ENCODE measurements at regions not wholly inside any gene's neighbourhood (a gene's known extent, or its start where the extent isn't known, plus 50 kb on each side); places are given as distances from the start of the nearest gene placed in this dataset.

GRCh38 chr6:47130086-47130485, 88.0 kb upstream of the ADGRF1 start:
- no peak for TF ChIP-seq CTCF (IDR thresholded peaks at IDR 0.05; ENCODE audit: low read depth, low read length, missing control alignments)
- DNase-seq = no peak
- in situ Hi-C loops (cut with HindIII; ENCODE audit: low pct_ligation_motif_present, low sequenced_read_pairs) = no loop called here
- H3K27me3 ChIP-seq (replicated peaks) = no peaks in the 10 kb centered on the region
- no peak overlapping the region for H3K4me3 ChIP-seq (ENCODE audit: low read depth, low read length)
- no peaks in the 10 kb centered on the region for H3K36me3 ChIP-seq (replicated peaks)
- H3K27ac ChIP-seq = no peak overlapping the region

GRCh38 chr6:47129129-47129528, 87.0 kb upstream of the ADGRF1 start:
- in situ Hi-C loops (cut with HindIII; ENCODE audit: low pct_ligation_motif_present, low sequenced_read_pairs) = no loop called here
- DNase-seq = no peak
- H3K27me3 ChIP-seq (replicated peaks) = no peaks in the 10 kb centered on the region
- no peak for TF ChIP-seq CTCF (IDR thresholded peaks at IDR 0.05; ENCODE audit: low read depth, low read length, missing control alignments)
- no peaks in the 10 kb centered on the region for H3K36me3 ChIP-seq (replicated peaks)
- no peak overlapping the region for H3K27ac ChIP-seq
- H3K4me3 ChIP-seq (ENCODE audit: low read depth, low read length) = no peak overlapping the region

GRCh38 chr6:47126647-47127391, 84.7 kb upstream of the ADGRF1 start:
- no peak overlapping the region for H3K27ac ChIP-seq
- peak; percentile 43 for DNase-seq
- in situ Hi-C loops (cut with HindIII; ENCODE audit: low pct_ligation_motif_present, low sequenced_read_pairs) = no loop called here

GRCh38 chr6:47118611-47119010, 76.5 kb upstream of the ADGRF1 start:
- TF ChIP-seq CTCF (IDR thresholded peaks at IDR 0.05; ENCODE audit: low read depth, low read length, missing control alignments) = no peak
- DNase-seq = no peak
- in situ Hi-C loops (cut with HindIII; ENCODE audit: low pct_ligation_motif_present, low sequenced_read_pairs) = no loop called here
- Histone ChIP-seq H3K36me3 (replicated peaks) (no peaks in the 10 kb centered on the region), H3K27ac (no peak overlapping the region), H3K27me3 (replicated peaks) (no peaks in the 10 kb centered on the region), H3K4me3 (ENCODE audit: low read depth, low read length) (no peak overlapping the region)

More at GRCh38 chr6:47126647-47127391, 84.7 kb upstream of the ADGRF1 start:
- Histone ChIP-seq H3K36me3 (replicated peaks) (no peaks in the 10 kb centered on the region), H3K27me3 (replicated peaks) (no peaks in the 10 kb centered on the region), H3K4me3 (ENCODE audit: low read depth, low read length) (no peak overlapping the region)
- no peak for TF ChIP-seq CTCF (IDR thresholded peaks at IDR 0.05; ENCODE audit: low read depth, low read length, missing control alignments)

- Histone ChIP-seq H3K27ac (no peak overlapping the region), H3K36me3 (replicated peaks) (no peaks in the 10 kb centered on the region), H3K4me3 (ENCODE audit: low read depth, low read length) (no peak overlapping the region), H3K27me3 (replicated peaks) (no peaks in the 10 kb centered on the region)
- no peak for TF ChIP-seq CTCF (IDR thresholded peaks at IDR 0.05; ENCODE audit: low read depth, low read length, missing control alignments)
- no peak for DNase-seq
- in situ Hi-C loops (cut with HindIII; ENCODE audit: low pct_ligation_motif_present, low sequenced_read_pairs) = no loop called here
Measured at GRCh38 chr6:47117314-47117713, 75.2 kb upstream of the ADGRF1 start.

GRCh38 chr6:47116606-47117005, 74.5 kb upstream of the ADGRF1 start:
- no peaks in the 10 kb centered on the region for H3K36me3 ChIP-seq (replicated peaks)
- no peak for TF ChIP-seq CTCF (IDR thresholded peaks at IDR 0.05; ENCODE audit: low read depth, low read length, missing control alignments)
- no peak overlapping the region for H3K27ac ChIP-seq
- no peak overlapping the region for H3K4me3 ChIP-seq (ENCODE audit: low read depth, low read length)
- no peak for DNase-seq
- no peaks in the 10 kb centered on the region for H3K27me3 ChIP-seq (replicated peaks)
- in situ Hi-C loops (cut with HindIII; ENCODE audit: low pct_ligation_motif_present, low sequenced_read_pairs) = no loop called here

Data from brain microvascular endothelial cell (primary cell).